ENCODE measurements at regions not wholly inside any gene's neighbourhood (a gene's known extent, or its start where the extent isn't known, plus 50 kb on each side); places are given as distances from the start of the nearest gene placed in this dataset.

GRCh38 chr20:22475662-22476061 lies 108.7 kb downstream of the FOXA2 start:
- Histone ChIP-seq H3K9ac (ENCODE audit: low read depth, low read length) (no peak overlapping the region), H3K9me3 (ENCODE audit: control insufficient read depth, insufficient read depth, low read length) (no peaks in the 10 kb centered on the region), H3K4me3 (ENCODE audit: low read depth, low read length) (no peak overlapping the region), H3K36me3 (ENCODE audit: control insufficient read depth, insufficient read depth, low read length) (no peaks in the 10 kb centered on the region), H3K27me3 (ENCODE audit: control insufficient read depth, insufficient read depth, low read length) (peaks cover 3% of the 10 kb centered on the region), H3K4me1 (ENCODE audit: control insufficient read depth, insufficient read depth, low read length) (peaks cover 2% of the 10 kb centered on the region)

GRCh38 chr20:22474224-22474623 lies 110.1 kb downstream of the FOXA2 start:
- Histone ChIP-seq H3K36me3 (ENCODE audit: control insufficient read depth, insufficient read depth, low read length) (no peaks in the 10 kb centered on the region), H3K9me3 (ENCODE audit: control insufficient read depth, insufficient read depth, low read length) (no peaks in the 10 kb centered on the region), H3K4me1 (ENCODE audit: control insufficient read depth, insufficient read depth, low read length) (no peaks in the 10 kb centered on the region), H3K27me3 (ENCODE audit: control insufficient read depth, insufficient read depth, low read length) (peaks cover 5% of the 10 kb centered on the region), H3K4me3 (ENCODE audit: low read depth, low read length) (no peak overlapping the region), H3K9ac (ENCODE audit: low read depth, low read length) (no peak overlapping the region)

GRCh38 chr20:22473293-22473692 lies 111.1 kb downstream of the FOXA2 start:
- no peaks in the 10 kb centered on the region for H3K9me3 ChIP-seq (ENCODE audit: control insufficient read depth, insufficient read depth, low read length)
- H3K9ac ChIP-seq (ENCODE audit: low read depth, low read length): no peak overlapping the region
- no peaks in the 10 kb centered on the region for H3K4me1 ChIP-seq (ENCODE audit: control insufficient read depth, insufficient read depth, low read length)
- H3K27me3 ChIP-seq (ENCODE audit: control insufficient read depth, insufficient read depth, low read length): peaks cover 6% of the 10 kb centered on the region
- no peaks in the 10 kb centered on the region for H3K36me3 ChIP-seq (ENCODE audit: control insufficient read depth, insufficient read depth, low read length)
- no peak overlapping the region for H3K4me3 ChIP-seq (ENCODE audit: low read depth, low read length)

- no peak overlapping the region for H3K9ac ChIP-seq (ENCODE audit: low read depth, low read length)
- no peak overlapping the region for H3K4me3 ChIP-seq (ENCODE audit: low read depth, low read length)
- H3K36me3 ChIP-seq (ENCODE audit: control insufficient read depth, insufficient read depth, low read length): no peaks in the 10 kb centered on the region
- H3K9me3 ChIP-seq (ENCODE audit: control insufficient read depth, insufficient read depth, low read length): no peaks in the 10 kb centered on the region
- no peaks in the 10 kb centered on the region for H3K4me1 ChIP-seq (ENCODE audit: control insufficient read depth, insufficient read depth, low read length)
- peaks cover 6% of the 10 kb centered on the region for H3K27me3 ChIP-seq (ENCODE audit: control insufficient read depth, insufficient read depth, low read length)
These were observed 111.8 kb downstream of the FOXA2 start for GRCh38 chr20:22472447-22473100.

DNA sequence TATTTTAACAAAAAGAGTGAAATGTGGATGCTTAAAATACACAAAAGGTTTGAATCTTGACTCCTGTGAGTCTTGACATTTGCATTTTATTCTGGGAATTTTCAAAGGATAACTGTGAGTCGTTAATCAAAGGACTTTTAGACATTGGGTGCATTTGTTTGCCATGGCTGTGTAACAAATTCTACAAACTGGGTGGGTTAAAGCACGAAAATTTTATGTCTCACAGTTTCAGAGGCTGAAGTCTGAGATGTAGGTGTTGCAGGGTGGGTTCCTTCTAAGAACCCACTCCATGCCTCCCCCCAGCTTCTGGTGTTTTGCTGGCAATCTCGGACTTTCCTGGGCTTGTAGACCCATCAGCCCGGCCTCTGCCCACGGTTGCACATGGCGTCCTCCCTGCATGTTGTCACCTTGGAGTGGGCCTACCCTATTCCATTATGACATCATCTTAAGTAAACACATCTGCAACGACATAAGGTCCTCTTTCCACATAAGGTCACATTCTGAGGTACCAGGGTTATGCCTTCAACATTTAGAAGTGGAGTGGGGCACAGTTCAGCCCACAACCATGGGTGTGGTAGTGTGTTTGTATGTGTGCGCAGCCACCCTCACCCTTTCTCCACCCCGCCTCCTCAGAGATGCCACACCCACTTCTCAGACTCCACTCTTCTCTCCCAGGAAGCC lies 113.1 kb downstream of the FOXA2 start:
- Histone ChIP-seq H3K9ac (ENCODE audit: low read depth, low read length) (no peak overlapping the region), H3K27me3 (ENCODE audit: control insufficient read depth, insufficient read depth, low read length) (peaks cover 10% of the 10 kb centered on the region), H3K36me3 (ENCODE audit: control insufficient read depth, insufficient read depth, low read length) (no peaks in the 10 kb centered on the region), H3K4me3 (ENCODE audit: low read depth, low read length) (no peak overlapping the region), H3K9me3 (ENCODE audit: control insufficient read depth, insufficient read depth, low read length) (no peaks in the 10 kb centered on the region), H3K4me1 (ENCODE audit: control insufficient read depth, insufficient read depth, low read length) (no peaks in the 10 kb centered on the region)

DNA sequence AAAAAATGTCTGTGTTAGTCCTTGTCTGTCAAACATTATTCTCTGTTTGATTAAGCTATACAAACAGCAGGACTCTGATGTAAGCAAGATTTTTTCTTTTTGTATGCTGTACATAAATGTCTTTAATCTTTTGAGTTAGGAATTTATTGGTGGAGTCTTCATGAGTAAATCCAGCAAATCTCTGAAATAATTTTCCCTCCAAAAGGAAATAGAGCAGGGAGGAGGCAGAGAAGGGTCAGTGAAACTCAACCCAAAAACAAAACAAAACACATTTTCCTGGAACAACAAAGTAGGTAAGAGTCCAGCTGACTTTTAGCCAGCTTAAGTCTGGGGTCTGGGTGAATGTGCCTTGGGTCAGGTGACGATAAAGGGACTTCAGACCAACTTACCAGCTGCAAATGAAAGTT lies 113.7 kb downstream of the FOXA2 start:
- Histone ChIP-seq H3K9me3 (ENCODE audit: control insufficient read depth, insufficient read depth, low read length) (no peaks in the 10 kb centered on the region), H3K27me3 (ENCODE audit: control insufficient read depth, insufficient read depth, low read length) (peaks cover 13% of the 10 kb centered on the region), H3K4me1 (ENCODE audit: control insufficient read depth, insufficient read depth, low read length) (no peaks in the 10 kb centered on the region), H3K36me3 (ENCODE audit: control insufficient read depth, insufficient read depth, low read length) (no peaks in the 10 kb centered on the region), H3K4me3 (ENCODE audit: low read depth, low read length) (no peak overlapping the region), H3K9ac (ENCODE audit: low read depth, low read length) (no peak overlapping the region)

DNA sequence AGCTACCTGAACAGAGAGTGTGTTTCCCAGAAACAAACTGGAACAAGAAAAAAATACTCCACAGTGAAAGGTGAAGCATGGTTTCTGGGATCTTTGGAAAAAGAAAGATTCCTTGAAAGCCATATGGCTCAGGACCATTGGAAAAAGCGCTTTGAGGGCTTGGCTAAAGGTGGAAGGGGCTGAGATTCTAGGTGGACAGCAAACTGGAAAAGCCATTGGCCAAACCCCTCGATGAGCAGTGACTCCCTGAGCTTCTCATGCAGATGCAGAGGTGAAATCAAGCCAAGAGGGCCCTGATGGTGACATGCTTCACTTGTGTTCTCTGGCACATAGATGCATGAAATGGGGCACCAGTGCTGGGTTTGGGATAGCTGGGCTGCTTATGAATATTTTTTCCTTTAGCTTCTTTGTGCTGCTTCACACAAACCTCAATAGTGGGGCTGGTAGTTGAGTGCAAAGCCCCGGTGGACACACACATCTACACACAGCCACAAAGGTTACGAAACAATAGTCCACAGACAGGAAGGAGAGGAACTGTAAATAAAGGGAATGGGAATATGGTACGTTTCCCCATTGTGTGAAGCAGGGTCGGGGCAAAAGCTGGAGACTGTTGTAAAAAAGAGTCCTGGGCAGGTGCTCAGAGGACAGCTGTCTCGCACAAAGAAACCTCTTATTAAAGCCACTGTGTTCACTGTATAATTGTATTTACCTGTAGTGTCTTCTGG lies 117.8 kb downstream of the FOXA2 start:
- Histone ChIP-seq H3K4me3 (ENCODE audit: low read depth, low read length) (no peak overlapping the region), H3K27me3 (ENCODE audit: control insufficient read depth, insufficient read depth, low read length) (peaks cover 42% of the 10 kb centered on the region), H3K9me3 (ENCODE audit: control insufficient read depth, insufficient read depth, low read length) (no peaks in the 10 kb centered on the region), H3K9ac (ENCODE audit: low read depth, low read length) (no peak overlapping the region), H3K4me1 (ENCODE audit: control insufficient read depth, insufficient read depth, low read length) (peaks cover 6% of the 10 kb centered on the region), H3K36me3 (ENCODE audit: control insufficient read depth, insufficient read depth, low read length) (no peaks in the 10 kb centered on the region)

DNA sequence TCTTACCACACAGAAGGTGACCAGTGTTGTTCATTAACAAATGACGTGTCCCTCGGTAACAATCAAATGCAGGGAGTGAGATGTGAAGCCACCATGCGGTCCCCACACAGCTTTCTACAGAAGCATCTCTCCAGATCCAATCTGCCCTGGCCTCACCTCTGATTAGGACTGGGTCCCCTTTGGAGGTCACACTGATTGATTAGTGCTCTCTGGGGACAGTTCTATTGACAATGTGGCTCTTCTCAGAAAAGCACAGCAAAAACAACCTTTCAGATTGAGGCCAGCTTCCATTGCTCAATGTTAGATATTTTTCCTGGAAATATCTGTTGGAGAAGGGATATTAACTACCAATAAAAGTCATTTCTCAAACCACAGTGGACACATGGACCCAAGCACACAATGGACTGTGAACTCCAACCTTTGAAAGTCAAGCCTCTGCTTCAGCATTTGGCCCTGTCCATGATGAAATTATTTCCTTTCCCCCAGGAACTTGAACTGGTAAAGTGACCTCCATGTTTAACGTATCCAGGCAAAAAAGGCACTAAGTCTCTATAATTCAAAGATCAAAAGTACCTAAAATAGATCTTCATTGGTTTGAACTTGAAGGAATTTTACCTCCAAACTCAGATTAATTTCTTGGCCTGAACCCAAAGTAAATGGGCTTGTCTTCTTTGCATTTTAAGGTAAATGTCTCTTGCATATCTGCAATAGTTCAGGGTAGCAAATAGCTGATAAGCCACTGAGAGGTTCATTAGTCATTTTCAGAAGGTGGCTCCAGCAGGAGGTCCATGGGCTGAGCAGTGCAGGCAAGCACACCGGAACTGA lies 118.5 kb downstream of the FOXA2 start:
- Histone ChIP-seq H3K27me3 (ENCODE audit: control insufficient read depth, insufficient read depth, low read length) (peaks cover 45% of the 10 kb centered on the region), H3K9me3 (ENCODE audit: control insufficient read depth, insufficient read depth, low read length) (no peaks in the 10 kb centered on the region), H3K4me3 (ENCODE audit: low read depth, low read length) (no peak overlapping the region), H3K9ac (ENCODE audit: low read depth, low read length) (no peak overlapping the region), H3K36me3 (ENCODE audit: control insufficient read depth, insufficient read depth, low read length) (no peaks in the 10 kb centered on the region), H3K4me1 (ENCODE audit: control insufficient read depth, insufficient read depth, low read length) (peaks cover 6% of the 10 kb centered on the region)

DNA sequence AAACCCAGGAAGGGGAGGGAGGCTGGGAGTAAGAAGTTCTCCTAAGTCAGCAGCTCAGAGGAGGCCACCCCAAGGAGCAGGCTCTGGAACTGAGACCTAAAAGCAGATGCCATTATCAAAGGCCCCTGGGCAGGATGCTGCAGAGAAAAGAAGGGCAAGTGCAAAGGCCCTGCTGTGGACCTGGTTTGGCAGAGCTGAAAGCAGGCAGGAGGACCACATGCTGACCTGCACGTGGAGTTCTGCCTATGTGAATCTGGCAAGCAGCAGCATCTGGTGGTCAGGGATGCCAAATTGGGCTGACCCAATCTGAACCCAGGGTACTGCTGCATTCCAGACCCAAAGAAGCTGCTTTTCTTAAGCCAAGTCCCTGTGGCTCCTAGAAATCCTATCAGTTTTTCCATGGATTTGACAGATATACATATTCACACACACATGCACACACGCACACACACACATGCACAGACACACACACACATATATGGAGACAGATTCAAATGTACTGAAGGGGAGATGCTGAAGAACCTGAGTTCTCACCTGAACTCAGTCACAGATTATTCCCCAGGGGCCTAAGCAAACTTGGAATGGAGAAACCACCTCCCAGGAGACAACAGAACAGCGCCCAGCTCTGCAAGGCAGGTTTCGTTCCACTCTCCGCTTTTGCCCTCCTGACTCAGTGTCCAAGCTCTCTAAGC lies 119.9 kb downstream of the FOXA2 start:
- no peaks in the 10 kb centered on the region for H3K9me3 ChIP-seq (ENCODE audit: control insufficient read depth, insufficient read depth, low read length)
- no peak overlapping the region for H3K9ac ChIP-seq (ENCODE audit: low read depth, low read length)
- no peaks in the 10 kb centered on the region for H3K36me3 ChIP-seq (ENCODE audit: control insufficient read depth, insufficient read depth, low read length)
- peaks cover 6% of the 10 kb centered on the region for H3K4me1 ChIP-seq (ENCODE audit: control insufficient read depth, insufficient read depth, low read length)
- peaks cover 57% of the 10 kb centered on the region for H3K27me3 ChIP-seq (ENCODE audit: control insufficient read depth, insufficient read depth, low read length)
- no peak overlapping the region for H3K4me3 ChIP-seq (ENCODE audit: low read depth, low read length)

DNA sequence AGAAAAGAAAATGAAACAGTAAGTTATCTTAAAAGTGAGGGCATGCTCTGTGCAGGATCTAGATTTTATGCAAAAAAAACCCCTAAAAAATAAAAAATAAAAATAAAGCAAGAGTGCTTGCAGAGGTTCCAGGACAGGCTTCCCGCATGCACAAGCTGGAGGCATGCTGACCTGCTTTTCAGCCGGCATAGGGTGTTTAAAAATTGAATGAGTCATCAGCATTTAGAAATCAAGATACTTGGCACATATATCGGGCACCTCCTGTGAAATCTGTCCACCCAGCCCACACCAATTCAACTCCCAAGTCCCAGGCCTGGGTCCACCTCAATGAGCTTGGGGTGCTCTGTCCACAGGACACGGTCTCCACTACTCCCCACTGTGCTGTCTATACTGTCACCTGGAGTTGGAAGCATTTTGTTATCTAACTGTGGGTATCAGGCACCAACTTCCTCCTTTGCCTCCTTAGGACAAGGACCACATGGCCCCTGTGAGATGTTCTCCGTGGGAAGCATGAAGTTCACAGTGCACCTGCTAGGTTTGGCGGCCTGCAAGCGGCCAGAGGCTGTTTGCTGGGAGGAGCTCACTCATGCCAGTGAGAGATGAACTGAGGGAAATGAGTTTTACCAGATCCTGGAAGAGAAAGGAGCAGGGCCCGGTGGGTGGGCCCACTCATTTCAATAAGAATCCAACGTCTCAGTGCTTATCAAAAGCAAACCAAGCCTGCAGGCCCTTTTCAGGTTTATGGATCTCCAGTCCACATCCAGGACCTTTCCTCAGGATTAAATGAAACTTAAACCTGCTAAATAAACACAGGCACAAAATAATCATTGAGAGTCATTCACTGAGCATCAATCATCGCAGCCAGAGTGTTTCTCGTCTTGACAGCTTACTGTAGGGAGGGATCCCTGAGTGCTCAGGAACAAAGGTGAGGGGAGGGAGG lies 121.1 kb downstream of the FOXA2 start:
- no peaks in the 10 kb centered on the region for H3K9me3 ChIP-seq (ENCODE audit: control insufficient read depth, insufficient read depth, low read length)
- peaks cover 6% of the 10 kb centered on the region for H3K4me1 ChIP-seq (ENCODE audit: control insufficient read depth, insufficient read depth, low read length)
- no peak overlapping the region for H3K4me3 ChIP-seq (ENCODE audit: low read depth, low read length)
- H3K36me3 ChIP-seq (ENCODE audit: control insufficient read depth, insufficient read depth, low read length): no peaks in the 10 kb centered on the region
- no peak overlapping the region for H3K9ac ChIP-seq (ENCODE audit: low read depth, low read length)
- H3K27me3 ChIP-seq (ENCODE audit: control insufficient read depth, insufficient read depth, low read length): peaks cover 63% of the 10 kb centered on the region

All from iPS-15b (cell line).